Stomach smooth muscle (tissue), 2 donors: ENCODE measurements at regions not wholly inside any gene's neighbourhood (a gene's known extent, or its start where the extent isn't known, plus 50 kb on each side); places are given as distances from the start of the nearest gene placed in this dataset.
A peak's percentile ranks its signal among the peaks of the same experiment; 100 is the strongest.

Experiments
- H3K27ac ChIP-seq: one replicate; pipeline ENCODE4 v1.7.0; 2013; ENCODE audit warnings: mild to moderate bottlenecking, low read length, inconsistent platforms
- H3K27me3 ChIP-seq, 2 donors: one replicate each; pipeline ENCODE4 v1.7.0; 2013; ENCODE audit warnings: low read length in 2 of 2; ENCODE audit not compliant: insufficient read depth in 2 of 2, control insufficient read depth in 1 of 2
- H3K36me3 ChIP-seq, 2 donors: one replicate each; pipeline ENCODE4 v1.7.0; 2013; ENCODE audit warnings: low read length in 2 of 2; ENCODE audit not compliant: control insufficient read depth in 2 of 2, insufficient read depth in 2 of 2
- H3K4me1 ChIP-seq: one replicate; pipeline ENCODE4 v1.7.0; 2013; ENCODE audit warnings: low read length; ENCODE audit not compliant: control insufficient read depth, insufficient read depth
- H3K4me3 ChIP-seq, 2 donors: one replicate each; pipeline ENCODE4 v1.7.0; 2013; ENCODE audit warnings: low read length in 2 of 2
- H3K9ac ChIP-seq, 2 donors: one replicate each; pipeline ENCODE4 v1.7.0; 2013; ENCODE audit warnings: low read length in 2 of 2, mild to moderate bottlenecking in 1 of 2
- H3K9me3 ChIP-seq, 2 donors: one replicate each; pipeline ENCODE4 v1.7.0; 2013; ENCODE audit warnings: low read length in 2 of 2; ENCODE audit not compliant: control insufficient read depth in 2 of 2
- donor health status: healthy.
- donor health status: Pancreatic carcinoma.

- Histone ChIP-seq H3K27me3 (no peaks in the 10 kb centered on the region), H3K36me3 (no peaks in the 10 kb centered on the region), H3K27ac (no peak overlapping the region), H3K9ac (no peak overlapping the region), H3K4me3 (no peak overlapping the region), H3K9me3 (no peaks in the 10 kb centered on the region), H3K4me1 (peaks cover 30% of the 10 kb centered on the region)
Measured at GRCh38 chr4:152103181-152103901, 342.5 kb upstream of the GATB start.

GRCh38 chr4:152102436-152103000 is 341.7 kb upstream of the GATB start:
- no peak overlapping the region for H3K9ac ChIP-seq
- H3K36me3 ChIP-seq = no peaks in the 10 kb centered on the region
- H3K27ac ChIP-seq = no peak overlapping the region
- no peaks in the 10 kb centered on the region for H3K9me3 ChIP-seq
- peaks cover 25% of the 10 kb centered on the region for H3K4me1 ChIP-seq
- H3K27me3 ChIP-seq = no peaks in the 10 kb centered on the region
- no peak overlapping the region for H3K4me3 ChIP-seq

DNA sequence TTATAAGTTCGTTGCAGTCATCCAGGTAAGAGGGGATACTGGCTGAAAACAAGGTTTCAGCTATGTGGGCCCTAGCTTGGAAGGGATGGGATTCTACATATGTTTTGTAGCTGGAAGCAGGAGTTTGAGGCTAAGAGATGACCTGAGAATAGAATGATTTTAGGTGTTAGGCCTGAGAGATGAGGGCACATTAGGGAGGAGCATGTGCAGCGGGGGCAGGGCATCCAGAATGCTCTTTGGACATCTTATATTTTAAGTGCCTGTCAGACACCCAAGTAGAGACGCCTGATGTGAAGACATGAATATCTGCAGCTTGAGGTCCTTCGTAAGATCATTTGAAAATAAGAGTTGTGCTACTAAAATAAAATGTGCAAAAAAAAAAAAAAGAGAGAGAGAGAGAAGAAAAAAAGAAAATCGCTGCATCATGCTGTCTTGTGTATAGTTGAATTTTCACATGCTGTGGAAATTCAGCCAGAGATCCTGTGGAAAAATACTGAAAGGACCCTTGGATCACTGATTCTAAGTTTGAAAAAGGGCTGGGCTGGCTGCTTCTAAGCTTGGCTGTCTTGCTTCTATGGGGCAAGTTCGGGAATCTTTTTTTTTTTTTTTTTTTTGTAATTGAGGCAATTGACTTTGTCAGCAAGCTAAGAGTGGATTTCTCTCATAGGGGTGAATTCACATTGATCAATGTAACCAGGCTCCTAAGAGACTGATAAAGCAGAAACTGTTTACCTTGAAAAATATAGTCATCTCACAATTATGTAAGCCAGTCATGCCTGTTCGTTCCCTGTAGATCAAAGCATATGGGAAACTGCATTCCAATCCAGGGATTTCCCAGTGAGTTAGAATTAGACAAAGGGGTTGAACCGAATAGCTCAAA is 341.0 kb upstream of the GATB start:
- H3K27me3 ChIP-seq = no peaks in the 10 kb centered on the region
- no peaks in the 10 kb centered on the region for H3K36me3 ChIP-seq
- H3K9me3 ChIP-seq = no peaks in the 10 kb centered on the region
- H3K4me1 ChIP-seq = peaks cover 21% of the 10 kb centered on the region
- H3K27ac ChIP-seq = no peak overlapping the region
- H3K4me3 ChIP-seq = no peak overlapping the region
- H3K9ac ChIP-seq = no peak overlapping the region

GRCh38 chr4:152100379-152101201 is 339.8 kb upstream of the GATB start:
- no peak overlapping the region for H3K9ac ChIP-seq
- peak overlapping the region; percentile 18 for H3K27ac ChIP-seq
- no peaks in the 10 kb centered on the region for H3K36me3 ChIP-seq
- no peaks in the 10 kb centered on the region for H3K27me3 ChIP-seq
- H3K4me1 ChIP-seq = peaks cover 10% of the 10 kb centered on the region
- H3K4me3 ChIP-seq = no peak overlapping the region
- H3K9me3 ChIP-seq = no peaks in the 10 kb centered on the region

GRCh38 chr4:152099981-152100378 is 339.2 kb upstream of the GATB start:
- no peak overlapping the region for H3K27ac ChIP-seq
- H3K27me3 ChIP-seq = no peaks in the 10 kb centered on the region
- H3K9me3 ChIP-seq = no peaks in the 10 kb centered on the region
- no peak overlapping the region for H3K9ac ChIP-seq
- H3K36me3 ChIP-seq = no peaks in the 10 kb centered on the region
- peaks cover 14% of the 10 kb centered on the region for H3K4me1 ChIP-seq
- H3K4me3 ChIP-seq = no peak overlapping the region

GRCh38 chr4:152099555-152099954 is 338.7 kb upstream of the GATB start:
- Histone ChIP-seq H3K27ac (no peak overlapping the region), H3K27me3 (no peaks in the 10 kb centered on the region), H3K9ac (no peak overlapping the region), H3K4me1 (peaks cover 18% of the 10 kb centered on the region), H3K36me3 (no peaks in the 10 kb centered on the region), H3K4me3 (no peak overlapping the region), H3K9me3 (no peaks in the 10 kb centered on the region)

- Histone ChIP-seq H3K9ac (no peak overlapping the region), H3K36me3 (no peaks in the 10 kb centered on the region), H3K9me3 (no peaks in the 10 kb centered on the region), H3K4me1 (peaks cover 19% of the 10 kb centered on the region), H3K27ac (no peak overlapping the region), H3K27me3 (no peaks in the 10 kb centered on the region), H3K4me3 (no peak overlapping the region)
Measured at GRCh38 chr4:152099061-152099425, 338.2 kb upstream of the GATB start.

- Histone ChIP-seq H3K27me3 (no peaks in the 10 kb centered on the region), H3K36me3 (no peaks in the 10 kb centered on the region), H3K9me3 (no peaks in the 10 kb centered on the region), H3K4me1 (peaks cover 19% of the 10 kb centered on the region), H3K27ac (no peak overlapping the region), H3K9ac (no peak overlapping the region), H3K4me3 (no peak overlapping the region)
Measured at GRCh38 chr4:152098365-152099060, 337.7 kb upstream of the GATB start.

GRCh38 chr4:152097371-152097770 is 336.6 kb upstream of the GATB start:
- Histone ChIP-seq H3K4me3 (no peak overlapping the region), H3K9me3 (no peaks in the 10 kb centered on the region), H3K27ac (no peak overlapping the region), H3K27me3 (no peaks in the 10 kb centered on the region), H3K4me1 (peaks cover 13% of the 10 kb centered on the region), H3K36me3 (no peaks in the 10 kb centered on the region), H3K9ac (no peak overlapping the region)

DNA sequence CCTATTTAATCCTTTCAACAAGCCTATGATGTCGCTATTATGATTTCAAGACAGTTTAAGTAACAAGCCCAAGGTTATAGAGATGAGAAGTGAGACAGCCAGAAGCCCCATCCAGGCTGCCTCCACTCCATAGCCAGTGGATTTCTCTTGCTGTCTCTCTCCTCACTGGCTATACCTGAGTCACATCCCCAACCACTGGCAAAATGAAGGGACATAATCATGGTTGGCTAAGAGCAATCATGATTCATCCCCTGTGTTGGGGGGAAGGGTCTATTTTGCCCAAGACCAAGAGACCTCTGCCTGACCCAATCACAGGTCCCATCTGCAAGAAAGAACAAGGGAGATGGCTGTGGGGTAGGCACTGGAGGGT is 334.9 kb upstream of the GATB start:
- H3K36me3 ChIP-seq = no peaks in the 10 kb centered on the region
- H3K4me3 ChIP-seq = no peak overlapping the region
- no peak overlapping the region for H3K9ac ChIP-seq
- H3K27ac ChIP-seq = no peak overlapping the region
- H3K27me3 ChIP-seq = no peaks in the 10 kb centered on the region
- no peaks in the 10 kb centered on the region for H3K9me3 ChIP-seq
- H3K4me1 ChIP-seq = peaks cover 14% of the 10 kb centered on the region
